GM12875 (cell line): ENCODE measurements at regions not wholly inside any gene's neighbourhood (a gene's known extent, or its start where the extent isn't known, plus 50 kb on each side); places are given as distances from the start of the nearest gene placed in this dataset.

Experiments used
- H3K4me3 ChIP-seq: one replicate; pipeline ENCODE4 v1.5.1; 2011; ENCODE audit warnings: low read depth, low read length, control low read depth
- TF ChIP-seq, protein P1 (sequence below): IDR thresholded peaks from 2 replicates; pipeline ENCODE4 v1.5.1; 2011; ENCODE audit warnings: low read depth, mild to moderate bottlenecking, control low read depth, inconsistent platforms, low read length, moderate library complexity, borderline replicate concordance; ENCODE audit not compliant: insufficient read depth

DNA sequence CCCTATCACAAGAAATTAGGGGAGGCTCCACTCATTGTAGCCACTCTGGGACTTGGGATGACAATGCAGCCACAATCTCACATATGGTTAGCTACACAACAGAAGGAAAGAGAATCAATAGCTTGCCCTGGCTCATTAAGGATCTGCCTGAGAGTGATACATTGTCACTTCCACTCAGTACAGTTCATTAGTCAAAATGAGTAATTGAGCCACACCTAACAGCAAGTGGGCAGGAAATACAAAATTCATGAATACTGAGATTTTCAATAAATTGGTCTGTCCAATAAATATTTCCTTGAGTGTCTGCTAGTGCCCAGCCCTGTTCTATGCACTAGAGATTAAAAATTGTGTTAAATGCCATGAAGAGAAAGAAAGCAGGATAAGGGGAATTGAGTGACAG, 231.3 kb upstream of the NR4A3 start:
- TF ChIP-seq, protein P1, sequence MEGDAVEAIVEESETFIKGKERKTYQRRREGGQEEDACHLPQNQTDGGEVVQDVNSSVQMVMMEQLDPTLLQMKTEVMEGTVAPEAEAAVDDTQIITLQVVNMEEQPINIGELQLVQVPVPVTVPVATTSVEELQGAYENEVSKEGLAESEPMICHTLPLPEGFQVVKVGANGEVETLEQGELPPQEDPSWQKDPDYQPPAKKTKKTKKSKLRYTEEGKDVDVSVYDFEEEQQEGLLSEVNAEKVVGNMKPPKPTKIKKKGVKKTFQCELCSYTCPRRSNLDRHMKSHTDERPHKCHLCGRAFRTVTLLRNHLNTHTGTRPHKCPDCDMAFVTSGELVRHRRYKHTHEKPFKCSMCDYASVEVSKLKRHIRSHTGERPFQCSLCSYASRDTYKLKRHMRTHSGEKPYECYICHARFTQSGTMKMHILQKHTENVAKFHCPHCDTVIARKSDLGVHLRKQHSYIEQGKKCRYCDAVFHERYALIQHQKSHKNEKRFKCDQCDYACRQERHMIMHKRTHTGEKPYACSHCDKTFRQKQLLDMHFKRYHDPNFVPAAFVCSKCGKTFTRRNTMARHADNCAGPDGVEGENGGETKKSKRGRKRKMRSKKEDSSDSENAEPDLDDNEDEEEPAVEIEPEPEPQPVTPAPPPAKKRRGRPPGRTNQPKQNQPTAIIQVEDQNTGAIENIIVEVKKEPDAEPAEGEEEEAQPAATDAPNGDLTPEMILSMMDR: no peak
- H3K4me3 ChIP-seq: no peak overlapping the region

DNA sequence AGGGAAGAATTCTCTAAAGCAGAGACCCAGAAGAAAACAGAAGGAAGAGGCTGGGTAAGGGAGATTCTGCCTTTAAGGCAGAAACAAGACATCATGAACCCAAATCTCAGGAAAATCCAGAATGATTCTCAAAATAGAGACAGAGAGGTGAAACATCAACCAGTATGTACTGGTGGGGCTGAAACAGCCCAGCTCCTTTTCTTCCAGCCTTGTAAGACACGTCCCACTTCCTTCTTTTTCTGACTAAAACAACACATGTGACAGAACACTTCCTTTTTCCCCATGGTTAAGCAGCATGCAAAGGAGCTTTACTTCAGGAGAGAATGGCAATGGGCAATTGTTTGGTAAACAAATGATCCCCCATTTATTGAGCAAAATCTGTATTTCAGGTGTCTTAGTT, 230.8 kb upstream of the NR4A3 start:
- TF ChIP-seq, protein P1: no peak
- no peak overlapping the region for H3K4me3 ChIP-seq

DNA sequence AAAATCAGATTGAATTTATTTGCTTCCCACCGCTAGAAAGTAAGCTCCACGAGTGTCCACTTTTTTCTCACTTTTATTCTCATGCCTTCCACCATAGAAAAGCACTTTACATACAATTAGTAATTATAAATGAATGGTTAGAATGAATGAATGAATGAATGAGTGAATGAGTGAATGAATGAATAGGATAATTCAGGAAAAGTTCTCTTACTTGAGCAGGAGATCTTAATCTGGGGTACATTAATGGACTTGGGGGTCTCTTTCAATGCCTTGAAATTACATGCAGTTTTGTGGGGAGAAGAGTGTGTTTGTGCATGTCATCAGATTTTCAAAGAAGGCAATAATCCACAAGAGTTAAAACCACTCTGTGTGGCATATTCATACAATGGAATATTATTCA, 229.9 kb upstream of the NR4A3 start:
- TF ChIP-seq, protein P1: no peak
- H3K4me3 ChIP-seq: no peak overlapping the region

DNA sequence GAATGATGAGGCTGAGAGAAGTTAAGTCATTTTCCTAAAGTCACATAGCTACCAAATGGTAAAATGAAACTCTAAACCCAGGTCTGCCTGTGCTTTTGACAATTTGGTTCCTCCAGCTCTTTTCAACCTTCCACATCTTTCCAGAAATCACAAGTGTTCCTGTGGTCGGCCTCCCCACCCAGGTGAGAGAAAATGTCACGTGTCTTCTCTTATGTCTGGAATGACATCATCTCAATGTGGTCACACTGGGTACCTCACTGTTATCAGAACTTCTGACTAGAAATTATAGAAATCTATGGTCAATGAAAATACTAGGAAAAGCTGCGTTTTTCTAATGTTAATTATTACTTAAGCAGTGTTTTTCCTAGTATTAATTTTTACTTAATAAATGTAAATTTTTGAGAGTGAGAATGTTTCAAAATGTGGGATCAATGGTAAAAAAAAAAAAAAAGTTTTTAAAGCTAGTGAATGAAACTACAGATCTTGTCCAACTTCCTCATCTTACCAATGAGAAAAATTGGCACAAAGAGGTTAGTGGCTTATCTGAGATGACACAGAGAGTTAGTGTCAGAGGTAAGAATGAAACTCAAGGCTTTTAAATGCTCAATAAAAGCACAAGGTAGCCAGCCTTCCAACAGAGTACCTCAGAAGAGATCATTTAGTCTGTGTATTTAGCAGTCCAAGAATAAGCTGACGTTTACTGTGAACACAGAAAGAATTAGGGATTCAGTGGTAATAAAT, 228.7 kb upstream of the NR4A3 start:
- no peak overlapping the region for H3K4me3 ChIP-seq
- TF ChIP-seq, protein P1: no peak

DNA sequence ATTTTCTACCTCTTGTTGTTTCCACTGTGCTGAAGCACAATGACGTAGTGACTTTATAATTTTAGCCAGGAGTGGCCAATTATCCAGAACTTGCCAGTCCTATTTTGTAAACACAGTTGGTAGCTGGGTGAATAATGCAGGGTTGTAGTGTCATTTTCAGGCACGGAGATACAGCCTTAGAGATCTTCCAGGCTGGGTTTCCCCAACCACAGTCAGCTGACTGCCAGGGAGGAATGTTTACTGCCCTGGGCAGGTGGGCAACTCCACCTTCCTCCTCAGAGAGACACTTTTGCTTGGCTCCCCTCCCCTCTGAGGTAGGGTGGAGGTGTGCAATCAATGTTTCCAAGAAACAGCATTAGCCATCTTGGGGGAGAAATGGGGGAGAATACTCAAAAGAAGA, 228.1 kb upstream of the NR4A3 start:
- no peak overlapping the region for H3K4me3 ChIP-seq
- TF ChIP-seq, protein P1: no peak

DNA sequence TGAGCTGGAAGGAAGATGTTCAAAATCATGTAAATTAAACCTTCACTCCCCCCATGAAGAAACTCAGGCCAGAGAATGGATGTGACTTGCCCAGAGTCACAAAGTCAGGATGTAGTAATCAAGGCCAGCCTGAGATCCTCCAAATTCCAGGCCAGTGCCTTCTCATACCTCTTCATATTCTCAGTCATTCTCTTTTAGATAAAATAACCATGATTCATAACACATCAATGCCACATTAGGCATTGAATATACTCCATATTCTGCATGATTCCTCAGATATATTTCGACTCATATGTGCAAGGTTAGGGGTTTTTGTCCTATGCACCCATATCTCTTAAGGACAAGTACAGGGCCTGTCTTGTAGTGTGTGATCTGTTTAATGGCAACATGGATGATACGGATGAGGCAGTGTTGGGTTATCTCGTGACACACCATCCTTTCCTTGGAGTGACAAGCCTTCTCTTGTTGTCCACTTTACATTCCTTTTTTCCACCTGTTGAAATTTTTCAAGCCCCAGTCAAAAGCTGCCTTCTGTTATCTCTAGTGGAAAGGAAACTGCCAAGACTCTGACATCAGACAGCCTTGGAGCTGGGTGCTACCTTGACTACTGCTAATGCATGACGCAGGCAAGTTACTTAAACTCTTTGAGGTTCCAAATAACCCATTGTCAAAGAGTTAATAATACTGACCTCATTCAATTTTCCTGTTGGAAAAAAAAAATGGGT, 227.5 kb upstream of the NR4A3 start:
- TF ChIP-seq, protein P1: no peak
- no peak overlapping the region for H3K4me3 ChIP-seq

DNA sequence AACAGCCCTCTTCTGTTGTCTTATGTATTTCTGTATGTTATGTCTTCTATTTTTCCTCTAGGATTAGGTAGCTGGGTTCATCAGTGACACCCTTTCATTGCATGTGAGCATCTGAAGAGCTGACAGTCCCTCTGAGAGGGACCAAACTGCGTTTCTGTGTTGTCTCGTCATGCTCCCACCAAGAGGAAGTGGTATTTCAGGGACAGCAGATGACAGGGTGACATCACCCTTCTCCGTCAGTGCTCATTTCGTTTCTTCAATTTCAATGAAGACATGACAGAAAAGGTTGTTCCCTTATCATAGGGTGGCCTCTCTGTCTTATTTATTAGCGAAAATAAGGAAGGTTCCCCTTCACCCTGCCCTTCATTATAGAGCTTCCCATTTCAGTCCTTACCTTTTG, 225.9 kb upstream of the NR4A3 start:
- H3K4me3 ChIP-seq: no peak overlapping the region
- TF ChIP-seq, protein P1: no peak
